GM19239 (cell line): ENCODE measurements at regions not wholly inside any gene's neighbourhood (a gene's known extent, or its start where the extent isn't known, plus 50 kb on each side); places are given as distances from the start of the nearest gene placed in this dataset.
"Not testable (repeated sequence)": the region's sequence is repeated elsewhere in the genome, so short reads cannot be mapped to it uniquely, and the experiment has no call there.

ENCODE experiments used
- DNase-seq: peaks from one replicate; pipeline ENCODE4 v3.0.0; 2011; ENCODE audit warnings: low spot score; ENCODE audit not compliant: insufficient read length
- FAIRE-seq: peaks from 2 replicates; lab custom pipeline; 2011; peaks lifted over from hg19 to GRCh38; lab: Jason Lieb, UNC

- FAIRE-seq (no peak), DNase-seq (no peak)
These were observed 51.8 kb upstream of the ENPEP start for GRCh38 chr4:110424144-110424543.

DNA sequence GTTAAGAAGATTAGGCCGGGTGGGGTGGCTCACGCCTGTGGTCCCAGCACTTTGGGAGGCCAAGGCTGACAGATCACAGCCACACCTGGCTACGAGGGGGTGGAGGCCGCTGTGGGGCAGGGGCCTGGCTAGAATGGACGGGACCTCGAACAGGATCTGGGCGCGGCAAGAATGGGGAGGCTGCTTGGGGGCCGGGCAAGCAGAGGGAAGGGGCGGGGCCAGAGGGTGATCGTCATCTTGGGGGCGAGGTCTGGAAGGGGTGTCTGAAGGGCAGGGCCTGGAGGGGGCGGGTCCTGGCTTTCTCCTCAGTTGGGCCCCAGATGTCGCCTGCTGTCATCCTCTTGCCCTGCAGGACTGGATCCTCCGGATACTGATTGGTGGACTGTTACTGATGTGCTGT lies 57.3 kb upstream of the ENPEP start:
- FAIRE-seq, result no peak

DNA sequence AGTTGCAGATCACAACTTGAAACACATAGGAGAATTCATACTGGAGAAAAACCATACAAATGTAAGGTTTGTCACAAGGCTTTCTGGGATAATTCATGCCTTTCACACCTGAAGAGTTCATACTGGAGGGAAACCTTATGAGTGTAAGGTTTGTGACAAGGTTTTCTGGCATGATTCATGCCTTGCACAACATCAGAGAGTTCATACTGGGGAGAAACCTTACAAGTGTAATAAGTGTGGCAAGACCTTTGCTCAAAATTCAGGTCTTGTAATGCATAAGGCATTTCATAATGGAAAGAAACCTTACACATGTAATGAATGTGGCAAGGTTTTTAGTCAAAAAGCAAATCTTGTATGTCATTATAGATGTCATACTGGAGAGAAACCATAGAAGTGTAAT lies 58.8 kb upstream of the ENPEP start:
- no peak for FAIRE-seq
- DNase-seq, result no peak

More for the DNA sequence above, 57.3 kb upstream of the ENPEP start:
- DNase-seq, result no peak

DNA sequence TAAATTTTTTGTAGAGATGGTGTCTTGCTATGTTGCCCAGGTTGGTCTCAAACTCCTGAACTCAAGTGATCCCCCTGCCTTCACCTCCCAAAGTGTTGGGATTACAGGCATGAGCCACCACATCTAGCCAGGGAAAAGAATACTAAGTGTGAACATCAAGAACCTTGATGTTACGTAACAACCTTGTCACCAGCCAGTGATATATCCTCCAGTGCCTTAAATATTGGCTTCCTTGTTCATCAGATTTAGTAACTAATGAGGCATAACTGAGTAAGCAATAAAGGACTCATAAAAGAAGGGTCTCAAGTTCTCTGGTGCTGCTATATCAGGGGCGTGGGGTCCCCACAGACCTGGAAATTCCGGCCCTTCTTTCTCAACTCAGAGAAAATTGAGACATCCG lies 60.5 kb upstream of the ENPEP start:
- DNase-seq (no peak), FAIRE-seq (no peak)

GRCh38 chr4:110415041-110415440 lies 60.9 kb upstream of the ENPEP start:
- DNase-seq (no peak), FAIRE-seq (no peak)

- FAIRE-seq (no peak), DNase-seq (no peak)
These were observed 61.4 kb upstream of the ENPEP start for GRCh38 chr4:110414561-110414920.

DNA sequence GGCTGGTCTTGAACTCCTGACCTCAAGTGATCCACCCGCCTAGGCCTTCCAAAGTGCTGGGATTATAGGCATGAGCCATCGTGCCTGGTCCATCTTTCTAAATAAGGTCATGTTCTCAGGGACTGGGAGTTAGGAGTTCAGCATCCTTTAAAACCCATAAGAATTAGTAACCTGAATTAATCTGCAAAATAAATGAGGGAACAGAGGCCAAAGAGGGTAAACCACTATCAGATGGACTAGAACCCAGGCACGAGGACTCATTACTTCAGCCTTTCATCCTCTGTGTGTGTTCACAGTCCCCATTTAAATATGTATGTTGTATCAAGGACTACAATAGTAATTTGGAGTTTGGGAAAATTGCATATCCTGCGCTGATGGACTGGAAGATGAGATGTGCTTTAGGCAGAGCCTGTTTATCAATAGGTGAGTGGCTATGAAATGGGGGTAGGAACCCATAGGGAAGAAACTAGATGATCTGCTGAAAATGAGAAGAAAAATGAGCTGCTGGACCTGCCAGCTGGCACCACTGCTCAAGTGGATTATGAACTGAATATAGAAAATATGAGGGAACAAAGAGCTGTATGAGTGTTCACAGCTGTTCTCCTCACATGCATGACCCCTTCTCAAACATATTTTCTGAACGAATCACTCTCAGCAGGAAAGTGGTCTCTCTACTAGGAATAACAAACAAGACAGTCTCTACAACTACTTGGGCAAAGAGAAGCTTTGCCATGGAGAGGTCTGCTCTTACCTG lies 62.0 kb upstream of the ENPEP start:
- not testable (repeated sequence) for FAIRE-seq, DNase-seq

DNA sequence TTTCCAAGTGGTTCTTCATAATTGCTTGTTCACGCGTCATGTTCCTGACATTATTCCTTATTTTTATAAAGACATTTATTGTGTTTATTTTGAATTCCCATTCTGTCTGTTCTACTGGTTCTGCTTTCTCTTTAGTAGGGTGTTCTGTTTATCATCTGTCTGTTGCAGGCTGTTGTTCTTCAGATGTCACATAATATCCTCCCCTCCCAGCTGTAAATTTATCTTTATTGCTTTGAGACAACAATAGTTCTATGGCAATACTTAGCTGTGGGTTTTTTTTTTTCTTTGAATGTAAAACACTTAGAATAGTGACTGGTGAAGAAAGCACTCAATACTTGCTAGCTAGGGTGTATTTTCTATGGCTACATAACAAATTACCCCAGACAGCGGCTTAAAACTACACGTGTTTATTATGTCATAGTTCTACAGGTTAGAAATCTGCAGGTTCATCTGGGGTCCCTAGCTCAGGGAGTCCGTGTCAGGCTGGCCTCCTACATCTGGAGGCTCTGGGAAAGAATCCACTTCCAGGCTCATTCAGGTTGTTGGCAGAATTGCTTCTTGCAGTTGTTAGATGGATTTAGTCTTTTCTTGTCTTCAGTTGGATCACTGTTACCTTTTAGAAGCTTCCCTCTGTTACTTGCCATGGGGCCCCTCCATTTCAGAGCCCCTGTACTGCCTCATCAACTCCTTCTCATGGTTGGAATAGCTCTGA lies 63.4 kb upstream of the ENPEP start:
- no peak for DNase-seq
- no peak for FAIRE-seq

GRCh38 chr4:110411574-110412011 lies 64.4 kb upstream of the ENPEP start:
- FAIRE-seq, result no peak
- DNase-seq, result no peak

- not testable (repeated sequence) for FAIRE-seq, DNase-seq
These were observed 64.9 kb upstream of the ENPEP start for GRCh38 chr4:110410853-110411573.

DNA sequence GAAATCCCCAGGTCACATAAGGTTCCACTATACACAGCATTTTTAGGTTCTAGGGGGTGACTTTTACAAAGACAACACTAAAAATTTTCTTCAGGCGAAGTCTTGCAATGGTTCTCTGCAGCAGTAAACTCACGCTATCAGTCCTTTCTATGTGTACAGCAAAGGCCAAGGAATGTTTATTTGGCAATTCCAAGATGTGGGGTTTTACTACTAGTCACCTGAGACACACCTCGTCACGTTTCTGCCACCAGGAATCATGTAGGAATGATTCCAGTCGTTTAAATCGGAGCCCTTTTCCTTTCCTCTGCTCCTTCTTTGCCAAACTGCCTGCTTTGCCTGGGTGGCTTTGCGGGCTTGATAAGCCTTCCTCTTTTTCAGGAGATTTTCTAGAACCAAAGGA lies 75.9 kb upstream of the ENPEP start:
- no peak for DNase-seq

DNA sequence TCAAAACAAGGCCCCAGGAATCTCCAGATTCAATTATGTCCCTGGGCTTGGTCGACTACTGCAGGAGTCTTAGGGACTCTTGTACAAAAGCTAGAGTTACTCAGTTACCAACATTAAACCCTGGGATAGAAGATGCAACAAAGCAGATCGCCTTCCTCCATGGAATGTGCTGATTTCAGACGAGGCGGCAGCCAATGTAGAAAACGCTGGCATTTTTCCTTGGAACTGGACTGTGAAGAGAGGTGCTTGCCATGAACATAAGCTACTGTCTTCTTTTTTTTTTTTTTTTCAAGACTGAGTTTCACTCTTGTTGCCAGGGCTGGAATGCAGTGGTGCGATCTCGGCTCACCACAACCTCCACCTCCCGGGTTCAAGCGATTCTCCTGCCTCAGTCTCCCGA lies 76.9 kb upstream of the ENPEP start:
- not testable (repeated sequence) for FAIRE-seq, DNase-seq

More for the DNA sequence above, 75.9 kb upstream of the ENPEP start:
- FAIRE-seq, result no peak

DNA sequence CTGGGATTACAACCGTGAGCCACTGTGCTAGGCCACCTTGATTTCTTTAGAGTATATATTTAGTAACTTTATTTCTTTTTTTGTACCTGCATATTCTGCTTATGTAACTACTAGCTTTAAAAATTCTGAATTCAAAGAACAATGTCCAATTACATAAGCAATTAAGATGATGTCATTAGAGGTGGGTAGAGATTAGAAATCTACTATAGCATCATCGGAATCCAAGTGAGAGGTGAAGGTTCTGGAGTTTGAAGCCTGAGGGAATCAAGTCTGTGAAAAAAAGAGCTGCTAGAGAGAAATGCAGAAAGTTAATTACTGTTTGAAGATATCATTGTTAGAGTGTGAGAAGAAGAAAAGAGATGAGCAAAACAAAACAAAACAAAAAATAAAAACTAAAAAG lies 79.0 kb upstream of the ENPEP start:
- FAIRE-seq (no peak), DNase-seq (no peak)

- DNase-seq (no peak), FAIRE-seq (peak; percentile 37)
These were observed 80.5 kb upstream of the ENPEP start for GRCh38 chr4:110395421-110395820.

GRCh38 chr4:110394871-110395270 lies 81.1 kb upstream of the ENPEP start:
- DNase-seq (no peak), FAIRE-seq (no peak)

DNA sequence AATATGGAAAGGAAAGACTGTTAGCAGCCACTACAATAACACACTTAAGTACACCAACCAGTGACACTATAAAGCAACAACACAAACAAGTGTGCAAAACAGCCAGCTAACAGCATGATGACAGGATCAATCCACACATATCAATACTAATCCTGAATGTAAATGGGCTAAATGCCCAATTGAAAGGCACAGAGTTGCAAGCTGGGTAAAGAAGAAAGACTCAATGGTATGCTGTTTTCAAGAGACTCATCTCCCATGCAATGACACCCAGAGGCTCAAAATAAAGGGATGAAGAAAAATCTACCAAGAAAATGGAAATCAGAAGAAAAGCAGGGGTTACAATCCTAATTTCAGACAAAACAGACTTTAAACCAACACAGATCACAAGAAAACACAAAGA lies 94.2 kb upstream of the ENPEP start:
- FAIRE-seq, result no peak

DNA sequence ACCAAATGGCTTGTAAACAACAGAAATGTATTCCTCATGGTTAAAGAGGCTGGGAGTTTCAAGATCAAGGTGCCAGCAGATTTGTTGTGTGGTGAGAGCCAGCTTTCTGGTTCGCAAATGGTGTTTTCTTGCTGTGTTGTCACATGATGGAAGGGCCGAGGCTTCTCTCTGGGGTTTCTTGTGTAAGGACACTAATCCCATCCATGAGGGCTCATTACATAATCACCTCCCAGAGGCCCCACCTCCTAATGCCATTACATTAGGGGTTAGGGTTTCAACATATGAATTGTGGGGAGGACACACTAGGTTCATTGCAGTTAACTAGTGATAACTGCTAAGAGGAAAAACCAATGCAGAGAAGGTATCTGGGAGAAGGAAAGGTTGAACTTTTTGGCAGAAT lies 103.5 kb upstream of the ENPEP start:
- DNase-seq (no peak), FAIRE-seq (no peak)

More for the DNA sequence above, 94.2 kb upstream of the ENPEP start:
- DNase-seq, result no peak

- FAIRE-seq, result no peak
- no peak for DNase-seq
These were observed 104.8 kb upstream of the ENPEP start for GRCh38 chr4:110371016-110371770.

DNA sequence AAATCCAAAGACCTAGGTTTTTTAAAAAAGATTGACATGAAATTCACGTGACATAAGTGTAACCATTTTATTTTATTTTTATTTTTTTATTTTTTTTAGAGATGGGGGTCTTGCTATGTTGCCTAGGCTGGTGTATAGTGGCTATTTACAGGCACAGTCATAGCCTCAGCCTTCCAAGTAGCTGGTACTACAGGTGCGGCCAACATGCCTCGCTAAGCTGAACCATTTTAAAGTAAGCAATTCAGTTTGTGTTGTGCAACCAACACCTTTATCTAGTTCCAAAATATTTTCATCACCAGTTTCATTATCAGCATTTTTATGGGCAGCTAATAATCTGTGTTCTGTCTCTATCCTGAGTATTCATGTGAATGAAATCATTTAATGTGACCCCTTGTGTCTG lies 107.5 kb upstream of the ENPEP start:
- no peak for DNase-seq
- FAIRE-seq, result no peak

DNA sequence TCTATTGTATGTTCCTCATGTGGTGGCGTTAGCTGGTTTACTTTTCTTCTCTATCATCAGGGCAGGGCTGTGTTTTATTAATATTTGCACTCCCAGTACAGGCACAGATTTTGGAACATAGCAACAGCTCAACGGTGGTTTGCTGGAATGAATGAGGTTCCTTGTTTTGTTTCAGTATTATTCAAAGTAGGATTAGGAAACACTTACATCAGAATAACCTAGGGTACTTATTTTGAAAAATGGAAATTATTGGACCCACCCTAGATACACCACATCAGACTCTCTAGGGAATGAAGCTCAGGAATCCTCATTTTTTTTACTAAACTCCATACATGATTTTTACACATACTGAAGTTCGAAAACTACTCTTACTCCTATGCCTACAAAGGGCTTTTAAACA lies 108.8 kb upstream of the ENPEP start:
- FAIRE-seq, result no peak
- DNase-seq, result no peak
